Endodermal cell (in vitro differentiated cells): ENCODE measurements at regions not wholly inside any gene's neighbourhood (a gene's known extent, or its start where the extent isn't known, plus 50 kb on each side); places are given as distances from the start of the nearest gene placed in this dataset.

ENCODE experiments used
- DNase-seq: peaks from one replicate; pipeline ENCODE4 v3.0.0-alpha.2; 2017
- H3K27ac ChIP-seq: 2 replicates; pipeline ENCODE4 v1.5.1; 2013; ENCODE audit warnings: mild to moderate bottlenecking, low read depth, low read length, moderate library complexity
- H3K27me3 ChIP-seq: 2 replicates; pipeline ENCODE4 v1.6.1; 2013; ENCODE audit warnings: mild to moderate bottlenecking, low read length, moderate library complexity; ENCODE audit not compliant: insufficient read depth, control insufficient read depth, poor library complexity, severe bottlenecking
- H3K36me3 ChIP-seq: 2 replicates; pipeline ENCODE4 v1.7.0; 2013; ENCODE audit warnings: mild to moderate bottlenecking, low read length, moderate library complexity; ENCODE audit not compliant: control insufficient read depth, insufficient read depth
- H3K4me1 ChIP-seq: one replicate; pipeline ENCODE4 v1.7.0; 2013; ENCODE audit warnings: low read length; ENCODE audit not compliant: control insufficient read depth, insufficient read depth
- H3K4me3 ChIP-seq: 2 replicates; pipeline ENCODE4 v1.5.1; 2013; ENCODE audit warnings: mild to moderate bottlenecking, low read length, moderate library complexity
- H3K9ac ChIP-seq: 2 replicates; pipeline ENCODE4 v1.6.1; 2013; ENCODE audit warnings: mild to moderate bottlenecking, low read length, moderate library complexity; ENCODE audit not compliant: poor library complexity, severe bottlenecking; ENCODE audit errors: extremely low read depth
- H3K9me3 ChIP-seq: 2 replicates; pipeline ENCODE4 v1.6.1; 2013; ENCODE audit warnings: mild to moderate bottlenecking, low read length, moderate library complexity; ENCODE audit not compliant: control insufficient read depth
- H3K27ac Mint-ChIP-seq: 2 replicates; pipeline ENCODE4 v1.8.0; 2020; ENCODE audit warnings: mixed read lengths
- H3K27me3 Mint-ChIP-seq: 2 replicates; pipeline ENCODE4 v1.8.0; 2021; ENCODE audit warnings: mild to moderate bottlenecking, mixed read lengths; ENCODE audit not compliant: insufficient read depth
- H3K36me3 Mint-ChIP-seq: 2 replicates; pipeline ENCODE4 v1.8.0; 2020; ENCODE audit warnings: low read depth, mixed read lengths
- H3K4me1 Mint-ChIP-seq: 2 replicates; pipeline ENCODE4 v1.8.0; 2020; ENCODE audit warnings: mixed read lengths
- H3K4me3 Mint-ChIP-seq: 2 replicates; pipeline ENCODE4 v1.8.0; 2020; ENCODE audit warnings: mild to moderate bottlenecking, moderate library complexity, mixed read lengths
- H3K9me3 Mint-ChIP-seq: 2 replicates; pipeline ENCODE4 v1.8.0; 2020; ENCODE audit warnings: mild to moderate bottlenecking, mixed read lengths
- WGBS, 2 experiments: methylation state at CpG; one replicate each; pipeline versions ENCODE4 v1.1.5 to v1.1.7; 2013; ENCODE audit warnings: missing lambda C conversion rate in 2 of 2, mixed read lengths in 1 of 2; ENCODE audit not compliant: insufficient coverage in 1 of 2, insufficient read length in 1 of 2; 5-methylcytosine and 5-hydroxymethylcytosine counted together
- TF ChIP-seq, protein P1 (sequence below): fragments of 200-600 bp; sonication (generic); conservative IDR thresholded peaks from 2 replicates; pipeline ENCODE4 v1.5.0; 2021; ENCODE audit warnings: antibody characterized with exemption, mild to moderate bottlenecking

- TF ChIP-seq, protein P1, sequence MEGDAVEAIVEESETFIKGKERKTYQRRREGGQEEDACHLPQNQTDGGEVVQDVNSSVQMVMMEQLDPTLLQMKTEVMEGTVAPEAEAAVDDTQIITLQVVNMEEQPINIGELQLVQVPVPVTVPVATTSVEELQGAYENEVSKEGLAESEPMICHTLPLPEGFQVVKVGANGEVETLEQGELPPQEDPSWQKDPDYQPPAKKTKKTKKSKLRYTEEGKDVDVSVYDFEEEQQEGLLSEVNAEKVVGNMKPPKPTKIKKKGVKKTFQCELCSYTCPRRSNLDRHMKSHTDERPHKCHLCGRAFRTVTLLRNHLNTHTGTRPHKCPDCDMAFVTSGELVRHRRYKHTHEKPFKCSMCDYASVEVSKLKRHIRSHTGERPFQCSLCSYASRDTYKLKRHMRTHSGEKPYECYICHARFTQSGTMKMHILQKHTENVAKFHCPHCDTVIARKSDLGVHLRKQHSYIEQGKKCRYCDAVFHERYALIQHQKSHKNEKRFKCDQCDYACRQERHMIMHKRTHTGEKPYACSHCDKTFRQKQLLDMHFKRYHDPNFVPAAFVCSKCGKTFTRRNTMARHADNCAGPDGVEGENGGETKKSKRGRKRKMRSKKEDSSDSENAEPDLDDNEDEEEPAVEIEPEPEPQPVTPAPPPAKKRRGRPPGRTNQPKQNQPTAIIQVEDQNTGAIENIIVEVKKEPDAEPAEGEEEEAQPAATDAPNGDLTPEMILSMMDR, result no peak
- Mint-ChIP-seq H3K9me3 (peaks cover 22% of the 10 kb centered on the region), H3K27ac (no peak overlapping the region), H3K27me3 (no peaks in the 10 kb centered on the region), H3K4me3 (no peak overlapping the region), H3K36me3 (no peaks in the 10 kb centered on the region), H3K4me1 (no peaks in the 10 kb centered on the region)
- H3K9ac ChIP-seq, result no peak overlapping the region
- 94 to 100% methylated on average over 4 of the region's 4 CpGs for WGBS, 2 experiments
- H3K36me3 ChIP-seq, result no peaks in the 10 kb centered on the region
- no peaks in the 10 kb centered on the region for H3K4me1 ChIP-seq
- H3K4me3 ChIP-seq, result no peak overlapping the region
- no peak for DNase-seq
- peaks cover 14% of the 10 kb centered on the region for H3K9me3 ChIP-seq
- no peak overlapping the region for H3K27ac ChIP-seq
- H3K27me3 ChIP-seq, result no peaks in the 10 kb centered on the region
These were observed 463.1 kb downstream of the PCDH7 start for GRCh38 chr4:31183256-31183655.

DNA sequence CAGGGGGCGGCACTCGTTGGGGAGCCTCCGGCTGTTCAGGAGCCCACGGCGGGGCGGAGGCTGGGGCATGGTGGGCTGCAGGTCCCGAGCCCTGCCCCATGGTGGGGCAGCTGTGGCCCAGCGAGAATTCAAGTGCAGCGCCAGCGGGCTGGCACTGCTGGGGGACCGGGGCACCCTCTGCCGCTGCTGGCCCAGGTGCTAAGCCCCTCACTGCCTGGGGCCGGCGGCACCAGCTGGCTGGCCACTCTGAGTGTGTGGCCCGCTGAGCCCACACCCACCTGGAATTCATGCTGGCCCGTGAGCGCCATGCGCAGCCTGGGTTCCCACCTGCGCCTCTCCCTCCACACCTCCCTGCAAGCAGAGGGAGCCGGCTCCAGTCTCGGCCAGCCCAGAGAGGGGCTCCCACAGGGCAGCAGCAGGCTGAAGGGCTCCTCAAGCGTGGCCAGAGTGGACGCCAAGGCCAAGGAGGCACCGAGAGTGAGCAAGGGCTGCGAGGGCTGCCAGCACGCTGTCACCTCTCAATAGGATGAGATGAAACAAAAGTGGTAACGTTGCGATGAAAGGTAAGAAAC, 464.9 kb downstream of the PCDH7 start:
- H3K4me1 Mint-ChIP-seq, result no peaks in the 10 kb centered on the region
- DNase-seq, result no peak
- no peaks in the 10 kb centered on the region for H3K27me3 Mint-ChIP-seq
- no peaks in the 10 kb centered on the region for H3K36me3 Mint-ChIP-seq
- Histone ChIP-seq H3K36me3 (no peaks in the 10 kb centered on the region), H3K4me1 (no peaks in the 10 kb centered on the region), H3K27me3 (no peaks in the 10 kb centered on the region), H3K9ac (no peak overlapping the region), H3K27ac (no peak overlapping the region), H3K4me3 (no peak overlapping the region), H3K9me3 (peaks cover 14% of the 10 kb centered on the region)
- WGBS, 2 experiments, result 74 to 83% methylated on average over 13 to 28 of the region's 28 CpGs
- H3K9me3 Mint-ChIP-seq, result peaks cover 22% of the 10 kb centered on the region
- H3K27ac Mint-ChIP-seq, result no peak overlapping the region
- TF ChIP-seq, protein P1, result no peak
- no peak overlapping the region for H3K4me3 Mint-ChIP-seq

DNA sequence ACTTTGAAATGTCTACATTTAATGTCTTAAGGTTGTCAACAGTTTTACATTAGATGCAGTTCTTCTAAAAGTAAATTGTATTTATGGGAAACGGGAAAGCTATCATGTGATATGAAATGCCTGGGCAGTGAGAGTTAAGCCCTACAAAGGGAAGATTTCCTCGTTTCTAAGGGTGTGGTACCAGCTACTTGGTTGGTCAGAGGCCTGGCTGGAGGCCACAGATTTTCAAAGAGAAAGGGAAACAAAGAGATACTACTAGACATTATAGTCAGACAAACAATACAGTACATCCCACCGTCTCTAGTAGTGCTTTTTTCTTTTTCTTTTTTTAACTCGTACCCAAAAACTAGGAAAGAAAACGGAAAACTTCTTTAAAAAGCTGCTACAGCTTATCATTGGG, 467.8 kb downstream of the PCDH7 start:
- Histone ChIP-seq H3K36me3 (no peaks in the 10 kb centered on the region), H3K4me3 (no peak overlapping the region), H3K27me3 (no peaks in the 10 kb centered on the region), H3K9me3 (peaks cover 14% of the 10 kb centered on the region), H3K4me1 (no peaks in the 10 kb centered on the region), H3K9ac (no peak overlapping the region), H3K27ac (no peak overlapping the region)
- Mint-ChIP-seq H3K36me3 (no peaks in the 10 kb centered on the region), H3K9me3 (peaks cover 25% of the 10 kb centered on the region), H3K27ac (no peak overlapping the region), H3K4me3 (no peak overlapping the region), H3K27me3 (no peaks in the 10 kb centered on the region), H3K4me1 (no peaks in the 10 kb centered on the region)
- WGBS, 2 experiments, result 90 to 92% methylated on average over 2 to 5 of the region's 5 CpGs
- TF ChIP-seq, protein P1, result no peak
- no peak for DNase-seq
